A673 (cell line): ENCODE measurements at regions not wholly inside any gene's neighbourhood (a gene's known extent, or its start where the extent isn't known, plus 50 kb on each side); places are given as distances from the start of the nearest gene placed in this dataset.

Experiments used
- CTCF ChIP-seq: fragments of 300-800, 200-600 bp; sonication (generic); conservative IDR thresholded peaks from 2 replicates; pipeline ENCODE4 v1.5.1; 2017; ENCODE audit warnings: low read depth, mild to moderate bottlenecking, antibody characterized with exemption, low read length, moderate library complexity, mixed read lengths
- EZH2 ChIP-seq: fragments of 200-600 bp; sonication (generic); IDR thresholded peaks from 2 replicates; pipeline ENCODE4 v1.6.1; 2017; ENCODE audit warnings: borderline replicate concordance, low read depth, mild to moderate bottlenecking, mixed read lengths, antibody characterized with exemption, low read length; ENCODE audit not compliant: poor library complexity, severe bottlenecking

- no peak for TF ChIP-seq CTCF
- TF ChIP-seq EZH2 = no peak
Measured at GRCh38 chr4:111776561-111776960, 368.7 kb upstream of the FAM241A start.
